GM12891 (cell line): ENCODE measurements at regions not wholly inside any gene's neighbourhood (a gene's known extent, or its start where the extent isn't known, plus 50 kb on each side); places are given as distances from the start of the nearest gene placed in this dataset.
A peak's percentile ranks its signal among the peaks of the same experiment; 100 is the strongest.

Experiments used
- DNase-seq: peaks from one replicate; pipeline ENCODE4 v3.0.0; 2011; ENCODE audit warnings: low spot score; ENCODE audit not compliant: insufficient read length
- FAIRE-seq: peaks from 2 replicates; lab custom pipeline; 2011; peaks lifted over from hg19 to GRCh38; lab: Jason Lieb, UNC
- PAX5 ChIP-seq: IDR thresholded peaks from 2 replicates; pipeline ENCODE4 v1.6.1; 2011; ENCODE audit warnings: low read length, moderate library complexity, mild to moderate bottlenecking; ENCODE audit not compliant: insufficient read depth, severe bottlenecking
- POLR2A ChIP-seq: IDR thresholded peaks from 2 replicates; pipeline ENCODE4 v1.6.1; 2011; ENCODE audit warnings: low read depth, low read length, control low read depth
- POLR2AphosphoS5 ChIP-seq: IDR thresholded peaks from 2 replicates; pipeline ENCODE4 v1.6.1; 2011; ENCODE audit warnings: low read depth, low read length, control low read depth
- POU2F2 ChIP-seq: IDR thresholded peaks from 2 replicates; pipeline ENCODE4 v1.6.1; 2011; ENCODE audit warnings: low read depth, mild to moderate bottlenecking, control low read depth, low read length, moderate library complexity
- SPI1 ChIP-seq: IDR thresholded peaks from 2 replicates; pipeline ENCODE4 v1.6.1; 2011; ENCODE audit warnings: low read depth, low read length, control low read depth
- TAF1 ChIP-seq: IDR thresholded peaks from 2 replicates; pipeline ENCODE4 v1.6.1; 2011; ENCODE audit warnings: low read depth, low read length, control low read depth

- TF ChIP-seq POU2F2: no peak
- no peak for TF ChIP-seq POLR2AphosphoS5
- no peak for TF ChIP-seq POLR2A
- no peak for TF ChIP-seq SPI1
- TF ChIP-seq TAF1: no peak
- no peak for TF ChIP-seq PAX5
- DNase-seq (no peak), FAIRE-seq (no peak)
These were observed 159.3 kb upstream of the TNC start for GRCh38 chr9:115277301-115277700.

- FAIRE-seq (no peak), DNase-seq (no peak)
- TF ChIP-seq TAF1 (no peak), POLR2A (no peak), POLR2AphosphoS5 (no peak), PAX5 (no peak), POU2F2 (no peak), SPI1 (no peak)
These were observed 160.5 kb upstream of the TNC start for GRCh38 chr9:115278326-115279035.

GRCh38 chr9:115283395-115283794 is 165.4 kb upstream of the TNC start:
- DNase-seq: no peak
- FAIRE-seq: no peak
- TF ChIP-seq POU2F2: no peak
- no peak for TF ChIP-seq POLR2A
- TF ChIP-seq POLR2AphosphoS5: no peak
- no peak for TF ChIP-seq PAX5
- TF ChIP-seq SPI1: peak; percentile 27; the same call in 1 of the 2 replicates

- no peak for FAIRE-seq
- TF ChIP-seq PAX5: no peak
- no peak for TF ChIP-seq TAF1
- no peak for TF ChIP-seq POLR2AphosphoS5
- TF ChIP-seq SPI1: no peak
- TF ChIP-seq POU2F2: no peak
- no peak for TF ChIP-seq POLR2A
- DNase-seq: no peak
These were observed 167.9 kb upstream of the TNC start for GRCh38 chr9:115285836-115286235.

GRCh38 chr9:115286411-115286810 is 168.5 kb upstream of the TNC start:
- FAIRE-seq (no peak), DNase-seq (no peak)
- no peak for TF ChIP-seq SPI1
- no peak for TF ChIP-seq PAX5
- TF ChIP-seq POLR2AphosphoS5: no peak
- no peak for TF ChIP-seq POU2F2
- no peak for TF ChIP-seq POLR2A
- TF ChIP-seq TAF1: no peak

GRCh38 chr9:115289757-115290208 is 171.8 kb upstream of the TNC start:
- no peak for FAIRE-seq
- no peak for DNase-seq
- TF ChIP-seq POLR2A (no peak), POU2F2 (no peak), PAX5 (no peak), SPI1 (no peak), POLR2AphosphoS5 (no peak)

GRCh38 chr9:115291841-115292240 is 173.9 kb upstream of the TNC start:
- no peak for TF ChIP-seq POLR2AphosphoS5
- TF ChIP-seq POLR2A: no peak
- no peak for TF ChIP-seq TAF1
- TF ChIP-seq SPI1: no peak
- TF ChIP-seq PAX5: no peak
- no peak for TF ChIP-seq POU2F2
- DNase-seq (no peak), FAIRE-seq (no peak)

- FAIRE-seq: no peak
- DNase-seq: no peak
- TF ChIP-seq TAF1 (no peak), PAX5 (no peak), POLR2AphosphoS5 (no peak), POLR2A (no peak), POU2F2 (no peak), SPI1 (no peak)
These were observed 174.8 kb upstream of the TNC start for GRCh38 chr9:115292584-115293279.

GRCh38 chr9:115295734-115296133 is 177.8 kb upstream of the TNC start:
- no peak for DNase-seq
- TF ChIP-seq POU2F2: no peak
- no peak for TF ChIP-seq PAX5
- no peak for TF ChIP-seq TAF1
- no peak for TF ChIP-seq SPI1
- no peak for TF ChIP-seq POLR2AphosphoS5
- no peak for TF ChIP-seq POLR2A

GRCh38 chr9:115296831-115297565 is 179.0 kb upstream of the TNC start:
- no peak for TF ChIP-seq POU2F2
- TF ChIP-seq SPI1: no peak
- TF ChIP-seq POLR2AphosphoS5: no peak
- no peak for TF ChIP-seq POLR2A
- no peak for TF ChIP-seq PAX5
- TF ChIP-seq TAF1: no peak
- DNase-seq (no peak), FAIRE-seq (no peak)

More at GRCh38 chr9:115295734-115296133, 177.8 kb upstream of the TNC start:
- no peak for FAIRE-seq
